ENCODE measurements at regions not wholly inside any gene's neighbourhood (a gene's known extent, or its start where the extent isn't known, plus 50 kb on each side); places are given as distances from the start of the nearest gene placed in this dataset.

DNA sequence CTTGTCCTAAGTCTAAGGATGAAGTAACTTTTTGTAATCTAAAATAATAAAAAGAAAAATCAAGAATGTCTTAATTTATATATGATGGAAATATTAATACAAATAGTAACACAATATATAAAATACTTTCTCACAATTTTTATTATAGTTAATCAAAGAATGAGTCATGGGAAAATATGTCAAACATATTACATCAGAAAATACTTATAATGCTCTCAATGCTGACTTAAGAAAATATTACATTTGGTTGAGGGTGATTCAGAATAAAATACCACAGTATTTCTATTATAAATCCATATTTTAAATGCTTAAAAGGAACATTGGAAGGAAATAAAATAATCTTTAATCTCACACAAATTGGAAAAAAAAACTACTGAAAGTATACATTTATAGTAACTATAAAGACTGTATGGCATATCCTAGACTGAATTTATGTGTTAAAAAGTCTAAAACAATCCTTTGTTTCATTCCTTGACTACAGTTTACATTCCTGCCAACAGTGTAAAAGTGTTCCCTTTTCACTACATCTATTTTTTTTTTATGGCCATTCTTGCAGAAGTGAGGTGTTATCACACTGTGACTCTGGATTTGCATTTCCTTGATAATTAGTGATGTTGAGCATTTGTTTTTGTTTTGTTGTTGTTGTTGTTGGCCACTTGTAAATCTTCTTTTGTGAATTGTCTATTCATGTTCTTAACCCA is 1573.5 kb upstream of the ACVR2A start:
- DNase-seq (ENCODE audit: low spot score): no peak

DNA sequence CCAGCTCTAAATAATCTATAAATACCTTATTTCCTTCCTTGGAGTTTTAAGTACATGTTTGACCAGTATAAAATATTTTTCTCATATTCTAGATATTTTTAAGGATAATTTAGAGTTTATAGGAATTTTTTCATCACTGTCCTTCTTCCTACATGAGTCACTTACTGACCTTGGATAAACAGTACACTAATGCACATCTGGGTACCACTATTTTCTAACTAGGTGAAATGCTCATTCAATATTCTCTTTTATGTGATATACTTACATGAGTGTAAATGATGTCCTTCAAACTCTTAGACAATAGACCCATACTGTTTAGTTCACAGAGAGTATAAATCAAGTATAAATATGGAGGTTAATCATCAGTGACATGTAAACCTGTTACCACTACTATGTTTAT is 1574.2 kb upstream of the ACVR2A start:
- no peak for DNase-seq (ENCODE audit: low spot score)

DNA sequence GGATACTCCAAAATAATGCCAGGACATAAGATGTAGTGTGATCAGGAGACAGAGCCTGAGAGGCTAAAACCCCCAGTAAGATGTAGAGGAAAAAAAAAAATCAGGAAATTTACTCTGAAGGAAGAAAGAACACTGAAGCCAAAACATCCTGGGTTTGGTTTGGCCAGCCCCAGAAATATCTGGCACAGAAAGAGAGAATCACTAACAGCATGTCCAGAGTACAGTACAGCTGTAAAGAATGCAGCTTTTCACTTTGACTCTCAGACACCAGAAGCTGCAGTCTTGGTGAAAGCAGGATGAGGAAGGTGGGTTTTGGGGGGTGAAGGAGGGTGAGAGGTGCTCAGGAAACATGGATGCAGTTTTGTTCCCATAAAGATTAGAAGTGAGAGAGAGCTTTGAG is 1577.7 kb upstream of the ACVR2A start:
- no peak for DNase-seq (ENCODE audit: low spot score)

DNA sequence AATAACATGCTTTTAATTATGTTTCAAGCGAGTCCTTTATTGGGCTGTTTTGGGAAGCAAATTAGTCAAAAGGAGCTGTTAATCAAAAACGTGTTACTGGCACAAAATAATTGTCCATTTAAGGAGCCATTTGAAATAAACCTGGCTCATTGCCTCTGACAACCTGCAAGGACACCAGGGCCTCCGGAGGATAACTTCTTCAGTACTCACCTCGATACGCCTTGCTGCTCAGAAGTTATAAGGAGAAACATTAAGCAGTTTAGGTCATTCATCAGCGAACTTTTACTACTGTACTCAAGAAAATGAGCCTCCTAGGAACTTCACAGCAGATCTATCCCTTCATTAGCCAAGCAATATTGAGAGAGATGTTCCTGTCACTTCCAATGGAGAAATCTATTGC is 1579.2 kb upstream of the ACVR2A start:
- DNase-seq (ENCODE audit: low spot score): no peak

DNA sequence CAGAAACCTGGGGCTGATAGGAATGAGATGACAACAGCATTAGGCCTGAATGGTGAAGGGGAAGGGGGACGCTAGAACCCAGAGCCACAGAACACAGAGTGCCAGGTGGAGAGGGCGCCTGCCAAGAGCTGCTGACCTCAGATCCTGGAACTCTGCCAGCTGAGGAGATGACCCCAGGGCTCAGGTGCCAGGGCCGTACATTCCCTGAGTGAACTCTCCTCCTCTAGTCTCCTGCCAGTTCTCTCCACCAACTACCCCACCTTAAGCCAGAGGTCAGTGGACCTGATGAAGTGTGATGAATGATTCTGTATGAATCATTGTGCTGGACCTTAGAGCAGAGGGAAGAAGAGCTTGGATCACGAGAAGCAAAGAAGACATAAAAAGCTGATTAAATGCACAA is 1582.2 kb upstream of the ACVR2A start:
- DNase-seq (ENCODE audit: low spot score): no peak

DNA sequence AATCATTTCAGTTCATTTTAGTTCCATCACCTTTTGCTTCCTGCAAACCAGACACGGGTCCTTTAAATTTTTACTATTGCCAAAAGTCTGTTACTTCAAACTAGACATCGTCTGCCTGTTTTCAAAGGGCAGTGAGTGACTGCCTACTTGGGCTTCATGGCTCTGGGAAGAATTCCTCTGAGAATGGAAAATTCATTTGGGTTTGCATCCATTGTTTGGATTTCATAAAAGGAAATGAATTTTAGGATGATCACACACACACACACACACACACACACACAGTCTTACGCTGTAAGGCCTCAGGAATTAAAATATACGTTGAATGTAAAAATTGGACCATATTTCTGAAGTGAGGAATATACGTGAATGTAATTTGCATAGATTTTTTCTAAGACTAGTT is 1584.3 kb upstream of the ACVR2A start:
- no peak for DNase-seq (ENCODE audit: low spot score)

DNA sequence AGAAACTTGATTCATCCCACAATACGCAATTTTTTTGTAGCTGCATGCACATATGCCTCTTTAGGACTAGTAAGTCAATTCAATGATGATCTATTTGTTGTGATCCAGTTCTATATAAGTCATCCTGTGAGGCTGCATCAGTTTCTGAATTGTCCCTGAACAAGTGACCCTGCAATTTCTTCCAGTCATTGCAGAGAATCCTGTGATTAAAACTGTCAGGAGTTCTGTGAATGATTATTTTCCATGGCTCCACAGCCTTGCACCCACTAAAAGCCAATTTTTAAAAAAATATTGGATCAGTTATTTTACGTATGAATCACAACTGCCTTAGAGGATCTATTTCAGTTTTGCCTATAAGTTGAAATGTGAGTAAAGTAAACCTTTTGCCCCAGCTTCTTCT is 1585.0 kb upstream of the ACVR2A start:
- DNase-seq (ENCODE audit: low spot score): no peak

DNA sequence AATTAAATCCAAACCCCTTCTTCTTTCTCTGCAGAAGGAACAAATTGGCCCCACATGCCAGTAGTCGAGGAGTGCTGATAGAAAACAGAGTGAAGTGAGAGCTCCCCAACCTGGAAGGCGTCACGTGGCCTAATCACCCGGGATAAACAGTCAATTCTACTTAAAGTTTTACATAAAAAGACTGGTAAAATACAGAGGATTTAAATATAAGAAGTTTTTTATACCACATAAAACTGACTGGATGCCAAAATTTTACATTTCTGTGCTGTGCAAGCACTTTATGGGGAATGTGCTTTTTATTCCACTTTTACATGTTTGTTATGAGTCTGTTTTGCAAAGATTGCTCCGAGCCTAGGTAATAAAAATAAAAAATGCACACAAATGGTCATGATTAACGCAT is 1586.8 kb upstream of the ACVR2A start:
- DNase-seq (ENCODE audit: low spot score): no peak

DNA sequence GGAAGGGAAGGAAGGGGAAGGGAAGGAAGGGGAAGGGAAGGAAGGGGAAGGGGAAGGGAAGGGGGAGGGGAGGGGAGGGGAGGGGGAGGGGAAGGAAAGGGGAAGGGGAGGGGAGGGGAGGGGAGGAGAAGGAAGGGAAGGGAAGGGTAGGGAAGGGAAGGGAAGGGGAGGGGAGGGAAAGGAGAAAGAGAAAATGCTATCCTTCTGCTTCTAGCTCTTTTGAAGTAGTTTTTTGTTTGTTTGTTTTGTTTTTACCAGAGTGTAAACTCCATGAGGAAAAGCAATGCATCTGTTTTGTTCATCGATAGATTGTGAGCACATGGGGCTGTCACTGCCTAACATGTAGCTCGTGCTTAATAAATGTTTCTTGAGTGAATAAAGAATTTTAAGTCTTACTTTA is 1592.7 kb upstream of the ACVR2A start:
- DNase-seq (ENCODE audit: low spot score): no peak

DNA sequence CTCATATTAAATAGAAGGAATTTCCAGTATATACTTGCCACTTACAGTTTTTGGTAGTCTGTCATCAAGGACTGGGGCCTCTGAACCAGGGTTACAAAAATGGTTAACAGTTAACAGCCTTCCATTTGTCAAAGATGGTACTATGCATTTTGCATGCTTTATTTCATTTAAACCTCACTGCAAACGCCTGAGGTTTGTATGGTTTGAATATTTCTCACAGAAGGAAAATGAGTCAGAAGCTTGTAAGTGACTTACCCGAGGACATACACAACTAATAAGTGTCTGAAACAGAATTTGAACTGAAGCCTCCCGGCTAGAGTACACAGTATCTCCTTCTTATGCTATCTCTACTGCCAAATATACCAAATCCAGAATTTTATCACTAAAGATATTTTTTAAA is 1593.5 kb upstream of the ACVR2A start:
- no peak for DNase-seq (ENCODE audit: low spot score)

DNA sequence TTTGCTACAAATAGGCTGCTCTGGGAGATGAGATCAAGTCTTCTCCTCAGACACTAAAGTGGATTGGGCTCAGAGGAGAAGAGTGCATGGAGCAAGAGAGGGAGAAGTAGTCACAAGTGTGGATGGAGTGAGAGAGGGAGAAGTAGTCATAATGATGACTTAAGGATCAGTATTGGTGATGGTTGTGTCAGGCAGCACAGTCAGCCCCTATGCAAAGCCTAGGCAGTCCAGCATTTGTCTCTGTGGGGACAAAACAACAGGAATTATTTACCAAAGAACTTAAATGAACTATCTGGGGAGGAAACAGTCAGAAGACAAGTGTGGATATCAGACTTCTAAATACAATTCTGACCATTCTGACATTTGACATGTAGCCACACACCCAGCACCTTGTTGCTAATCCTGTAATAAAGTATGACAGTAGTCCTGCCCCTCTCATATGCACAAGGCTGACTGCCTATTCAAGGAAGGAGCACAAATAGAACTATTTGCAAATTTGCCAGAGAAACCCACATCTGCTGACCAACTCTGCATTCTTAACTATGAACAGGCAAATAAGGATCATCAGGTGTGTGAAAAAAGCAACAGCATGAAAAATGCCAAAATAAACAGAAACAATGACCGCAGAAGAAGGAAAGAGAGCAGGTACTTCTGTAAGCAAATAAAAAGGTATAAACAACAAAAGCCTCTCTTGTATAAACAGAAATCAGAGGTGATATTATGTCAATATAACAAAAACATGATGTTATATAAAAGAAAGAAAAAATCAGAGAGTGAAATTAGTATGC is 1597.9 kb upstream of the ACVR2A start:
- DNase-seq (ENCODE audit: low spot score): no peak

DNA sequence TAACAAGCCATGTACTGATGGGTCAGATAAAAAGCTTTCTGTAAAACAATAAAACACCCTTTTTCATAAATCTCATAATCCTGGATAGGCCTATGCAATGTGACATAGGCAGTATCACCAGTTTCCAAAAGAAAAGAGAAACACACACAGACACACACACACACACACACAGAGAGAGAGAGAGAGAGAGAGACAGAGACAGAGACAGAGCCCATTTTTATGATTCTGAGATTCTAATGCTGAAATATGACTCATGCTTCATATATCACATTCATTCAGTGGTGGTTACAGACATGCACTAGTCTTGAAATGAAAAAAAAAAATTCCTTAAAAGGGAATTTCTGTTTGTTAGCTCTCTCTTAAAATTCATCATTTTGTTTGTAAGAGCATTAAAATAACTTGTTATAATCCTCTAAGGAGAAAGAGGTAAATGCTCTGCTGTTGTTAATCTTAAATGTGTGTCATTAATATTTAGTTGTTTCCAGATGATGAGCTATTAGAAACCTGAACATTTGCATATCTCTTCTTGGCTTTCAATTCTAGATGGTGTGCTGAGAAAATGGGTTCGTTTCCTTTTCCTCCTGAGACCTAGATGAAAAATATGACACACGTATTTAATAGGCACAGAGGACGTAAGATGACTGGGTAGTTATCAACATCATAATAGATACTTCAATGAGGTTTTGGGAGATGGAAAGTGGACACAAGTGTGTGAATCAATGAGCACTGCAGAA is 1598.7 kb upstream of the ACVR2A start:
- DNase-seq (ENCODE audit: low spot score): no peak

DNA sequence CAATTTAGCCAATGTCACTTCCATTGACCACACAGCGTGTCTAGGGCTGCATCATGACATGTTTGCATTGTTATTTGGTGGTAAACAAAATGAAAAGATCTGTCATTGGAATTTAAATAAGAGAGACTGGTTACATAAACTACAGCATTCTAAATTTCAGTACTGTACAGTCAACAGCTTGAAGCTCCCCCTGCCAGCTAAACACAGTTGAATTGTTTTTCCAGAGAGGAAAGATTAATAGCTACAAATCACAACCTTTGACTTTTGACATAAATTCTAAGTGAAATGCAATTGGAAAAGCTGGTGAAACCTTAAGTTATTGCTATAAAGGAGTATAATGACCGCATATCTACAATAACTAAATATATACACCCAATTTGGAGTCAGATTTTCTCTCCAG is 1600.0 kb upstream of the ACVR2A start:
- no peak for DNase-seq (ENCODE audit: low spot score)

DNA sequence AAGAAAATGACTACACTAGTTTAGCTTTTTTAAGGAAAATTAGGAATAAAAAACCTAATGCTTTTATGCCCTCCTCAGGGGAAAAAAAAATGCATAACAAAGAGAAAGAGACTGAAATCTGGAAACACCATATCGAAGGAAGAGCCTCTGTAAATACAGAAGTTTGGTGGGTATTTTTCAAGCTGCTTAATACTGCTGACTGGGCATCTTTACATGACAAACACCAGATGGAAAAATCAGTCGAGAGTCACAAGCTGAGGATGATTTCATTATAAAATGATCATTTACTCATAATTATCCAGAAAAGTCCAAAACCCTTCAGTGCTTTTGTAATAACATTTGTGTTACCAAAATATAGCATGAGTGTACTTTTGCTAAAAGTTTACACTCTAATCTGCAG is 1600.7 kb upstream of the ACVR2A start:
- no peak for DNase-seq (ENCODE audit: low spot score)

DNA sequence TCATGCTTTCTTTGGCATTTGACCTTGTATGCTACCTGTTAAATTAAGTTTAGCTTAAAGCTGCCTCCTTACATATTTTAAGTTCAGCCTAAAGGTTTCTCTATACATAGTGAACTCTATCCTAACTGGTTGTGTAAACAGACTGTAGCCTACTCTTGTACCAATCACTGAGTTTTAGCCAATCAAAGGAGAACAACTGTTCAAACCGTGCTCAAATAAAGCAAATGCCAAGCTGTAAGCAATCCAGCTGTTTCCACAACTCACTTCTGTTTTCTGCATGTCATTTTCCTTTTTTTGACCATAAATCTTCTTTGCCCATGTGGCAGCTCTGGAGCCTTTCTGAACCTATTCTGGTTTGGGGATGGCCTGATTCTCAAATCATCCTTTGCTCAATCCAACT is 1603.8 kb upstream of the ACVR2A start:
- DNase-seq (ENCODE audit: low spot score): no peak

DNA sequence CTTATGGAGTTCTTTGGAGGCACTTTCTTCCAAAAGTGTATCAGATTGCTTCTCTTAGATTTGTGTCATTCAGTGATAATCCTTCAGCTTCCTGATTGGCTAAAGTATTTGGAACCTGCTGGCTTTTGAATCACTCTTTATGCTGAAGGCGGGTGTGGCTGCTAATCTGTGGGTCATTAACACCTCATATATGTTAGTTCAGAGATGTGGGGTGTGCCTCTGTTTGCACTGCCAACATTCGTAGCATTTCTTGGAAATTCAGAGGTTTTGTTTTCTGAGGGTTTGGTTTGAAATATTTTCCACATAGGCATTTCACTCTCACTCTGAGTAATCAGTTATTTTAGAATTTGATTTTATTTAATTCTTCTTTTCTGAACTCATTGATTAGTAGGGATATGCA is 1604.4 kb upstream of the ACVR2A start:
- no peak for DNase-seq (ENCODE audit: low spot score)

DNA sequence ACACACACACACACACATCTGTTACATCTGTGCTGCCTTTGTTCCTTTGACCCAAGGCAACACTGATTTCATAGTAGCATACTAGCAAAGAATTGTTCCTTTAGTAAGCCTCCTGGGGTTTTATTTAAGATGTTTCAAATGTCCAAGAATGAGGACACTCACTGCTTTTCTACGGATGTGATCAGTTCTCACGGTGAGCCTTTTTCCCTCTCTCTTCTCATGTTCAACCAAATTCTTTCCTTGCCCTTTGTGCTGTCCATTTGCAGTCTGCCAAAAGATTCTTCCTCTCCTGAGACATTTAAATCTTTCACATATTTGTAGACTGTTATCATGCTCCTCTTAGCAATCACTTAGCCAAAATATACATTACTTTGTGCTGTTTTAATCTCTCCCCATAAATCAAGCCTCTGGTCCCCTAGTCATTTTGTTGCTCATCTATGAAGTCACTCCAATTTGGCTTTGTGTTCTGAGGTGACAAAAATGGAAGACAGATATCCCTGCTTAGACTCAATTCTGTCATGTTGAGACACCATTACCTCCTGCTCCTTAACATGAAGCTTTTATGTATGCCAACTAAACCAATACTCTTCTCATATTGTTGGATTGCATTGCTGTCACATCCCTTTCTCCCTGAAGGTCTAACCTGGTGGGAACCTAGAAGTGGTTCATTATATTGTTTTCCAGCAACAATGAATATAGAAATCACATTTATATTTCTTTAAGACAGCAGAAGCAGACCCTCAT is 1605.3 kb upstream of the ACVR2A start:
- no peak for DNase-seq (ENCODE audit: low spot score)

DNA sequence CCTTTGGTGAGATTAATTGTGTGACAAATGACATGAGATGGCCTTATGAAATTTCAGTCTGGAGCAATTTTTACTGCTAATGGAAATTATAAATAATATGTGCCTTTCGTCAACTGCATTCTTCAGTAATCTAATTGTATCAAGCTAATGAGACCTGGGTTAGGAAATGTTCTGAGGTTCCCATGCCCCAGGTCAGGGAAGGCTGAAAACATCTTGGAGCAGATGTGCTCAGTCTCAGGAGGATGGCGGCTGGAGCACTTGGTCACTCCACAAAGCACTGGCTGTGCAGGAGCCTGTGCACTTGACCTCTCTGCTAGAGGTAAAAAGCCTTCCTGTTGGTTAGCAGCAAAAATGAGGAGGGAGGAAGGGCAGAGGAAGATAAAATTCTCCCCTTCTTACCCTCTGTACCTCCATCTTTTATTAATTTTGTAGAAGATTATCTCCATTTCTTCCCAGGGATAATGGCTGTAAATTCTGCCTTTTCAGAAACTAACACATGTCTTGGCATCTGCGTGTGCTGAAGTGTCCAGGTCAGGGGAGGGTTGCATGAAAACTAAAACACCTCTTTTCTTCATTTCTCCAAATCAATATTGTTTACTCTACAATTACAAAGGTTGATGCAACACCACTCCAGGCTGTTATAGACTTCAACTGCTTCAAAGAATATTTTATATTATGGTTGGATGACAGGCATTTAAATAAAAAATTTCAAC is 1606.4 kb upstream of the ACVR2A start:
- DNase-seq (ENCODE audit: low spot score): no peak

DNA sequence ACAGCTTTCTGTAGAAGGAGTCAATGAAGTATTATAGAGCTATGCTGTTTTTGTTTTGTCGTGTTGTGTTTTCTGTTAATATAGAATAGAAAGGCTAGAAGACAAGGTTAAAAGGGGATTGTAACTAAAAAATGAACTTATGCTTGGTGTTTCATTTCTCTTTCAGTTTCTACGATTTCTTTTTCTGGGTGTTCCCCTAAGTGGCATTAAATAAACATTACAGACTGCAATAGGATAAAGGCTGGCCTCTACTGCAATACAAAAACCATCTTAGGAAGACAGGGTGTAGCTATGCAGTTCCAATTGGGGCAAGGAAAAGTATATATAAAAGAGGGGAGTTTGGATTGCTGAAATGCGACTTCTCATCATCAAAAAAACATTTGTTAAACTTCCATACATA is 1609.7 kb upstream of the ACVR2A start:
- DNase-seq (ENCODE audit: low spot score): no peak

DNA sequence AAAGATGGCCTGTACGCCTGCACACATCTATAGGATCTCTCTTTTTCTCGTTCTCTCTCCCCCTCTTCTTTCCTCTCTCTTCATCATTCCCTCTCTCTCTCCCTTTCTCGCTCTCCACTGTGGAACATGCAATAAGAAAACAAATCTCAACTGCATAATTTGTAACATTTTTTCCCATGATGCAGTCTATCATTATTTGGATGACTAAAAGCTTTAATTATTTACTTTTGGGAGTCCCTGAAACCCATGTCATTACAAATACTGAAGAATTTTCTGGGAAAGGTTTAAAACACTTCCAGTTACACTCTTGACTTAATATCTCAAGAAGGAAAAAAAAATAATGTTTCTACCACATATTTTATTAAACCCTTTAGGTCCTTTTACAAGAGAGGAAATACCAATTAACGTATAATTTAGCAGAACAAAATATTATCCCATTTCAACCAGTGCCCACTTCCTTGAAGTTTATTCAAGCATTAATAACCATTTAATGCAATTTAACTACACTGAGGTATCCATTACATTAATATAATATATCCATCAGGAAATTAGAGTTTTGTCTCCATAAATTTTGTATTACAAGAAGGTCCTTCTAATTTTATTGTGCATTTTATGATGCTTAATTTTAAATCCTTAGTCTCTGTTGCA is 1615.2 kb upstream of the ACVR2A start:
- DNase-seq (ENCODE audit: low spot score): no peak

DNA sequence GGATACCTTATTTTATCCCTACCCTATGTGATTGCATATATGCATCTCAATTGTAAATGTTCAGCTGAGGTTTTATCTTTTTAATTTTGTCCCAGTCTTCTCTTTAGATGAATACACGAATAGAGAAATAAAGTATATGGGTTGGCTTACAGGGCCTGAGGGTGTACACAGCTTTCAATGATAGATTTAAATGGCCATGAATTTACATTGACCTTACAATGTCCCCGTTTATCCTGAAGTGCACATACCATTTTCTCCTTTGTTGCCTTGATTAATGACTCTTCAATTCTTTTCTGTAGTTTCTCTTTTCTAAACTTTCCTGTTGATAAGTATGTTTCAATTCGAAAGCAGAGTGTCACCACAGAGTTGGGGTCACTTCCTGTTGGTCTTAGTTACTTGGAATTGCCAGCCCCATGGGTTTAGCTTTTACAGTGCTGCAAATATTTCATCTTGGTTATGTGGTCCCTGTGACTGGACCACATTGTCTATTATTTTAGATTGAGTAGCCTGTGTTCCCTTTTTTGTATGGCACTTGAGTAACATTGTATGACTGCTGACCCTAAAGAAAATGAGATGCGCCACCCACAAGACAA is 1616.3 kb upstream of the ACVR2A start:
- DNase-seq (ENCODE audit: low spot score): no peak

Data from SW480 (cell line).